ENCODE measurements at regions not wholly inside any gene's neighbourhood (a gene's known extent, or its start where the extent isn't known, plus 50 kb on each side); places are given as distances from the start of the nearest gene placed in this dataset.

GRCh38 chr1:238060061-238060460 is 169.3 kb upstream of the ZP4 start:
- TF ChIP-seq ZFX (IDR thresholded peaks at IDR 0.05) (no peak), CTCF (conservative IDR thresholded peaks at IDR 0.05) (no peak)
- H3K27ac ChIP-seq: no peak overlapping the region

- no peak overlapping the region for H3K27ac ChIP-seq
- TF ChIP-seq ZFX (IDR thresholded peaks at IDR 0.05): no peak
- TF ChIP-seq CTCF (conservative IDR thresholded peaks at IDR 0.05): no peak
Measured at GRCh38 chr1:238052496-238053266, 162.0 kb upstream of the ZP4 start.

- no peak for TF ChIP-seq ZFX (IDR thresholded peaks at IDR 0.05)
- TF ChIP-seq CTCF (conservative IDR thresholded peaks at IDR 0.05): no peak
- no peak overlapping the region for H3K27ac ChIP-seq
Measured at GRCh38 chr1:238029126-238029525, 138.4 kb upstream of the ZP4 start.

- TF ChIP-seq CTCF (conservative IDR thresholded peaks at IDR 0.05) (no peak), ZFX (IDR thresholded peaks at IDR 0.05) (no peak)
- no peak overlapping the region for H3K27ac ChIP-seq
Measured at GRCh38 chr1:238027366-238027765, 136.6 kb upstream of the ZP4 start.

- H3K27ac ChIP-seq: no peak overlapping the region
- TF ChIP-seq ZFX (IDR thresholded peaks at IDR 0.05) (no peak), CTCF (conservative IDR thresholded peaks at IDR 0.05) (no peak)
Measured at GRCh38 chr1:238023137-238023536, 132.4 kb upstream of the ZP4 start.

- TF ChIP-seq ZFX (IDR thresholded peaks at IDR 0.05): no peak
- TF ChIP-seq CTCF (conservative IDR thresholded peaks at IDR 0.05): no peak
- H3K27ac ChIP-seq: no peak overlapping the region
Measured at GRCh38 chr1:238018214-238018613, 127.5 kb upstream of the ZP4 start.

GRCh38 chr1:238006779-238007178 is 116.1 kb upstream of the ZP4 start:
- no peak for TF ChIP-seq ZFX (IDR thresholded peaks at IDR 0.05)
- no peak for TF ChIP-seq CTCF (conservative IDR thresholded peaks at IDR 0.05)
- no peak overlapping the region for H3K27ac ChIP-seq
